ENCODE measurements at regions not wholly inside any gene's neighbourhood (a gene's known extent, or its start where the extent isn't known, plus 50 kb on each side); places are given as distances from the start of the nearest gene placed in this dataset.

DNA sequence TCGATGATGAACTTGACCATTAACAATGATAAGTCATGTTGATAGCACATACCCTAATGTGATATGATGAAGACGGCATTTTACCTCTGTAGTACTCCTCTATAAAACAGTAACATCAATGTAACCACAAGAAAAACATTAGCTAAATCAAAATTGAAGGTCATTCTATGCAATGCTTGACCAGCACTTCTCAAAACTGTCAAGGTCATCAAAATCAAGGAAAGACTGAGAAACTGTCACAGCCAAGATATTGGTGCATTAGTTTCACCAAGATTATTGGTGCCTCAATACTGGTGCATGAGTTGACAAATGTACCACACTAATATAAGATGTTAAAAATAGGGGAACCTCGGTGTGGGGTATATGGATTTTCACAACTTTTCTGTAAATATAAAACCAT is 251.1 kb upstream of the CNTN4 start:
- H3K9ac ChIP-seq (ENCODE audit: insufficient read depth in 1 of 2, low read depth in 2 of 2, low read length in 2 of 2), result no peak overlapping the region
- H3K4me3 ChIP-seq, result no peak overlapping the region
- no peaks in the 10 kb centered on the region for H3K9me1 ChIP-seq (ENCODE audit: control insufficient read depth, insufficient read depth, low read length)
- CTCF ChIA-PET (ENCODE audit: low intra/inter-chr PET ratio), result no interaction called here
- H3K27me3 ChIP-seq (ENCODE audit: control insufficient read depth in 2 of 2, insufficient read depth in 2 of 2, low read length in 2 of 2), result no peaks in the 10 kb centered on the region
- no peaks in the 10 kb centered on the region for H3K36me3 ChIP-seq (ENCODE audit: control insufficient read depth, insufficient read depth, low read length)
- H4K20me1 ChIP-seq (replicated peaks; ENCODE audit: control insufficient read depth, insufficient read depth, low read length), result no peaks in the 10 kb centered on the region
- FAIRE-seq (no peak), ATAC-seq (no peak), DNase-seq (ENCODE audit: extremely low read depth in 1 of 4, low spot score in 3 of 4) (no peak)
- no peak overlapping the region for H3K27ac ChIP-seq (ENCODE audit: extremely low read depth, low read depth, low read length)
- no peak overlapping the region for H3K4me2 ChIP-seq (ENCODE audit: insufficient read depth, low read length)
- POLR2A ChIA-PET, result no interaction called here
- H3K79me2 ChIP-seq (ENCODE audit: control insufficient read depth, insufficient read depth, low read length), result no peaks in the 10 kb centered on the region
- intact Hi-C loops (cut with micrococcal nuclease), result no loop called here
- in situ Hi-C loops (cut with MboI), result no loop called here
- no peak for TF ChIP-seq ZBTB1 (CRISPR knock-in tag; IDR thresholded peaks at IDR 0.05; ENCODE audit: borderline replicate concordance, low read depth)
- TF ChIP-seq BRD4 (IDR thresholded peaks at IDR 0.05), result no peak
- no peak for TF ChIP-seq FIP1L1 (IDR thresholded peaks at IDR 0.05; ENCODE audit: low read depth, low read length, poor library complexity, severe bottlenecking)
- no peak for TF ChIP-seq XRCC5 (IDR thresholded peaks at IDR 0.05; ENCODE audit: low read depth, low read length)
- TF ChIP-seq IFI16 (CRISPR knock-in tag; IDR thresholded peaks at IDR 0.05), result no peak
- TF ChIP-seq CBX5 (IDR thresholded peaks at IDR 0.05; ENCODE audit: borderline replicate concordance, low read depth), result no peak
- TF ChIP-seq SAFB2 (IDR thresholded peaks at IDR 0.05; ENCODE audit: borderline replicate concordance, low read depth, low read length, severe bottlenecking), result no peak
- TF ChIP-seq, protein P1, sequence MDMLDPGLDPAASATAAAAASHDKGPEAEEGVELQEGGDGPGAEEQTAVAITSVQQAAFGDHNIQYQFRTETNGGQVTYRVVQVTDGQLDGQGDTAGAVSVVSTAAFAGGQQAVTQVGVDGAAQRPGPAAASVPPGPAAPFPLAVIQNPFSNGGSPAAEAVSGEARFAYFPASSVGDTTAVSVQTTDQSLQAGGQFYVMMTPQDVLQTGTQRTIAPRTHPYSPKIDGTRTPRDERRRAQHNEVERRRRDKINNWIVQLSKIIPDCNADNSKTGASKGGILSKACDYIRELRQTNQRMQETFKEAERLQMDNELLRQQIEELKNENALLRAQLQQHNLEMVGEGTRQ (CRISPR knock-in tag; IDR thresholded peaks at IDR 0.05), result no peak
- TF ChIP-seq, protein P2, sequence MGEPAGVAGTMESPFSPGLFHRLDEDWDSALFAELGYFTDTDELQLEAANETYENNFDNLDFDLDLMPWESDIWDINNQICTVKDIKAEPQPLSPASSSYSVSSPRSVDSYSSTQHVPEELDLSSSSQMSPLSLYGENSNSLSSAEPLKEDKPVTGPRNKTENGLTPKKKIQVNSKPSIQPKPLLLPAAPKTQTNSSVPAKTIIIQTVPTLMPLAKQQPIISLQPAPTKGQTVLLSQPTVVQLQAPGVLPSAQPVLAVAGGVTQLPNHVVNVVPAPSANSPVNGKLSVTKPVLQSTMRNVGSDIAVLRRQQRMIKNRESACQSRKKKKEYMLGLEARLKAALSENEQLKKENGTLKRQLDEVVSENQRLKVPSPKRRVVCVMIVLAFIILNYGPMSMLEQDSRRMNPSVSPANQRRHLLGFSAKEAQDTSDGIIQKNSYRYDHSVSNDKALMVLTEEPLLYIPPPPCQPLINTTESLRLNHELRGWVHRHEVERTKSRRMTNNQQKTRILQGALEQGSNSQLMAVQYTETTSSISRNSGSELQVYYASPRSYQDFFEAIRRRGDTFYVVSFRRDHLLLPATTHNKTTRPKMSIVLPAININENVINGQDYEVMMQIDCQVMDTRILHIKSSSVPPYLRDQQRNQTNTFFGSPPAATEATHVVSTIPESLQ (CRISPR knock-in tag; IDR thresholded peaks at IDR 0.05), result no peak
- no peak for TF ChIP-seq ZFPM2 (CRISPR knock-in tag; IDR thresholded peaks at IDR 0.05)
- 0% methylated on average over 3 of the region's 3 CpGs for WGBS (ENCODE audit: insufficient coverage, low coverage, missing lambda C conversion rate)
- H3K4me1 ChIP-seq (replicated peaks in 1 of 2; ENCODE audit: control insufficient read depth in 2 of 2, insufficient read depth in 2 of 2, low read length in 2 of 2), result no peaks in the 10 kb centered on the region
- BruUV-seq (replicated peaks), result no TSS peak
- no peaks in the 10 kb centered on the region for H3K9me3 ChIP-seq (replicated peaks; ENCODE audit: control insufficient read depth, insufficient read depth, low read depth, low read length)
- no peak overlapping the region for H2AFZ ChIP-seq (ENCODE audit: low read depth, low read length)
